ENCODE measurements at regions not wholly inside any gene's neighbourhood (a gene's known extent, or its start where the extent isn't known, plus 50 kb on each side); places are given as distances from the start of the nearest gene placed in this dataset.
"Not testable (repeated sequence)": the region's sequence is repeated elsewhere in the genome, so short reads cannot be mapped to it uniquely, and the experiment has no call there.

- no peak for DNase-seq (ENCODE audit: low read depth)
Observed at GRCh38 chr6:140830666-140831065, 1302.1 kb upstream of the GJE1 start.

DNA sequence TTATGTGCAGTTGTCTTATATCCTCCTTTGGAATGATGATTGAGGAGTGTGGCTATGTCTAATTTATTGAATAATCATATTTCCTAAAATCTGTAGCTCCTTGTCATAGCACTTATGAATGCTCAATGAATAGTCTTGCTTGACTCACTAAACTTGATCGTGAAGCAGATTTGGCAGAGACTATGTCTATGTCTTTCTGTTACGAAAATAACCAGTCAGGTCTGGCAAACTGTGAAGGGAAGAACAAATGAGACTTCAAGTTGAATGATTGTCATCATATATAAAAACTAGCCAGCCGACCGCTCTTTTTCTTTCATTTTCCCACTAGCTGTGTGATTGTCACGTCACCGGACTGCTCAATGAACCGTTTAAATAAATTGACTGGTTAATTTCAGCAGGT, 1303.9 kb upstream of the GJE1 start:
- no peak for DNase-seq (ENCODE audit: low read depth)

DNA sequence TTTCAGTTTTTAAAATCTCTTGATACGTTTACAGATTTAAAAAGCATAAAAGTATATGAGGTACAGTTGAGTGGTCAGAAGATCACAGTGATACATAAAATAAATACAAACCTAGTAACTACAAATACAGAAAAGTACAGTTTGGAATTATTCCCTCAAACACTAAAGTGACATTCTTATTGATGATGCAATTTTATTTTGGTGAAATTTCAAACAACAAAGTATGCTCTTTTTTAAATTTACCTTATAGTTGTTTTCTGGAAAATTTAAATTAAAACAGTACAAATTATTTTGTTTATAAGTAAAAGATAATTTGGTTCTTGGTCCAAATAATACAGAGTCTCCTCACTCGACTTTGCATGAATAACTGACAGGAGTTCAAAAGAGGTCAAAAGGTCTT, 1305.1 kb upstream of the GJE1 start:
- no peak for DNase-seq (ENCODE audit: low read depth)

GRCh38 chr6:140825731-140826130, 1307.0 kb upstream of the GJE1 start:
- DNase-seq (ENCODE audit: low read depth), result no peak

- no peak for DNase-seq (ENCODE audit: low read depth)
Observed at GRCh38 chr6:140824595-140824994, 1308.1 kb upstream of the GJE1 start.

GRCh38 chr6:140821196-140821595, 1311.5 kb upstream of the GJE1 start:
- DNase-seq (ENCODE audit: low read depth), result no peak

- DNase-seq (ENCODE audit: low read depth), result no peak
Observed at GRCh38 chr6:140817176-140817575, 1315.5 kb upstream of the GJE1 start.

GRCh38 chr6:140816681-140817080, 1316.0 kb upstream of the GJE1 start:
- DNase-seq (ENCODE audit: low read depth), result no peak

DNA sequence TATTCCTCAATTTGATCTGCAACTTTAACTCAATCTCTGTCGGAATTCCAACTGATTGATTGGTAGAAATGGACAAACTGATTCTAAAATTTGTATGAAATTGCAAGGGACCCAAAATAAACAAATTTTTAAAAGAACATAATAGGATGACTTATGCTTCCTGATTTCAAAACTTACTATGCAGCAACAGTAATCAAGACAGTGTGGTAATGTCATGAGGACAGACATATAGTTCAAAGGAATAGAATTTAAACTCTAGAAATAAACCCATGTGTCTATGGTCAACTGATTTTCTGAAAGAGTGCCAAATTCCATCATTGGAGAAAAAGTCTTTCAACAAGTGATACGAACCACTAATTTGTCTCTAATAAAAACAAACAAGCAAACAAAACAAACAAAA, 1320.1 kb upstream of the GJE1 start:
- DNase-seq (ENCODE audit: low read depth), result no peak

GRCh38 chr6:140811642-140812041, 1321.1 kb upstream of the GJE1 start:
- DNase-seq (ENCODE audit: low read depth), result no peak

DNA sequence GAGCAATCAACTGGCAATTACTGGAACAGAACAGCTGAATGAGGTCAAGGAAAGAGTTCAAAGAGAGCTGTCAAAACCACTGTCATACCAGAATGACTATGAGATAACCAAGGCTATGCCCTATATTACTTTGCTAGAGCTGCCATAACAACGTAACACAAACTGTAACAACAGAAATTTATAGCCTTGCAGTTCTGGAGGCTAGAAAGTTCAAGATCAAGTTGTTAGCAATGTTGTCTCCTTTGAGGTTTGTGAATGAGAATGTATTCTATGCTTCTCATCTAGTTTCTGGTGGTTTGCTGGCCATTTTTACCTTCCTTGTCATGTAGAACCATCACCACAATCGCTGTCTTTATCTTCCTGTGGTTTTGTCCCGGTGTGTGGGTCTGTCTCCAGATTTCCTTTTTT, 1323.0 kb upstream of the GJE1 start:
- no peak for DNase-seq (ENCODE audit: low read depth)

DNA sequence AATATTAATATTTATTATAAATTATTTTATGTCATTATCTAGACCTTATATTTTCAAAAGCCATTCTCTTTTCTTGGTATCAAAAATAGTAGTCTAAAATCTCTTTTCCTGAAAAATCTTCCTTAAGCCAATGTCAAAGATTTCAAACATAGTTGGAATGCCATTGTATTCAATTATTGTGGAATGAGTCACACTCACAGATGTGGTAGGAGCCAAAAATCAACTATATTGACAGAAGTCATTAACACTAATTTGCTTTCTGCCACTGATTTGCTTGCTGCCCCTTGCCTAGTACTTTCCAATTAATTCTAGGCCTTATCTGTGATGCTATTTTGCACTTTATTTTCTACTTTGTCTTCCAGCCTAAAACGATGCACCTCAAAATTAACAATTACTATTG, 1326.3 kb upstream of the GJE1 start:
- DNase-seq (ENCODE audit: low read depth), result no peak

- DNase-seq (ENCODE audit: low read depth), result no peak
Observed at GRCh38 chr6:140794544-140794943, 1338.2 kb upstream of the GJE1 start.

- no peak for DNase-seq (ENCODE audit: low read depth)
Observed at GRCh38 chr6:140790109-140790508, 1342.6 kb upstream of the GJE1 start.

DNA sequence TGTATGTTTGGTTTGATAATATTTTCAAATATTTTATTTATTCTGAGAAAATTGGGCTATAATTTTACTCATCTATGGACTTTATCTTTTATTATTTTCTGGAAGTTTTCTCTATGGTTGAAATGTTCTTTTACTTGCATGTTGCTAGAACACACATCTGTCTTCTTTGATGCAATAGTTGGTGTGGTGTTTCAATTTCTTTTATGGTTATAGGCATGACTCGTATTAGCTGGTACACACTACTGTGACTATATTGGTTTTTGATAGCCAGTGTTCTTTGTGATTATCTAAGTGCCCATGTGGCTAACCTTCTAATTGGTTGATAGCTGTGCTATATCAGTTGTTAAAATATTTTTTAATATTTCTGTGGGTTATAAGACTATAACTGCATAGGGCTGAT, 1343.3 kb upstream of the GJE1 start:
- DNase-seq (ENCODE audit: low read depth), result no peak

- DNase-seq (ENCODE audit: low read depth), result no peak
Observed at GRCh38 chr6:140785926-140786325, 1346.8 kb upstream of the GJE1 start.

- no peak for DNase-seq (ENCODE audit: low read depth)
Observed at GRCh38 chr6:140784573-140784972, 1348.2 kb upstream of the GJE1 start.

- DNase-seq (ENCODE audit: low read depth), result not testable (repeated sequence)
Observed at GRCh38 chr6:140783504-140783903, 1349.2 kb upstream of the GJE1 start.

DNA sequence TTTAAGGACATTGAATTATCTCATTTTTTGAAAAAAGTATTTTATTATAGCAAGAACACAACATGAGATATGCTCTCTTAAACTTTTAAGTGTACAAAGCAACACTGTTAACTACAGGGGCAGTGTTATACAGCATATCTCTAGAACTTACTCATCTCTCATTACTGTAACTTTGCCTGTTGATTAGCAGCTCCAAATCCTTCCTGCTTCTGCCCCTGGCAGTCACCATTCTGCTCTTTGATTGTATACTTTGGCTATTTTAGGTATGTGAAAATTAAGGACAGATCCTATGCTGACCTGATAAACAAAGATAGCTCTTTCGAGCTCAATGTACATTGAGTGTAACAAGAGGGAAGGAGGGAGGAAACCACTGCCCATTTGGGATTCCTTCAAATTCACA, 1349.8 kb upstream of the GJE1 start:
- no peak for DNase-seq (ENCODE audit: low read depth)

DNA sequence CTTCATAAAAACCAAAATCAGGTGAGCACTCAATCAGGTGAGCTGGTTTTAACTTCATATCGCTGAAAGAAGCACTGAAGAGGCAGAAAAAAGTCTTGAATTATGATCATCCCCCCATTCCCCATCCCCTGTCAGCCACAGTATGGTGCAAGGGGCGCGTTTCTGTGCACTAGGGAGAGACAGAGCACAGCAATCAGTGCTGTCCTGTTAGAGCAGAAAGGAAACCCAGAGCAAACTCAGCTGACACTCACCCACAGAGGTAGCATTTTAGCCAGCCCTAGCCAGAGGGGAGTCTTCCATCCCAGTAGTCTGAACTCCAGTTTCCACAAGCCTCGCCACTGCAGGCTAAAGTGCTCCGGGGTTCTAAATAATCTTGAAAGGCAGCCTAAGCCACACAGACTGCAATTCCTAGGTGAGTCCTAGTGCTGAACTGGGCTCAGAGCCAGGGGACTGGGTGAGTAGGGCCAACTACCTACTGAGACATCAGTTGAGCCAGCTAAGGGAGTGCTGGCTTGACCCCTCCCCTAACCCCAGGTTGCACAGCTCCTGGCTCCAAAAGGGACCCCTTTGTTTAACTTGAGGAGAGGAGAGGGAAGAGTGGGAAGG, 1352.6 kb upstream of the GJE1 start:
- DNase-seq (ENCODE audit: low read depth), result no peak

- DNase-seq (ENCODE audit: low read depth), result no peak
Observed at GRCh38 chr6:140779341-140779740, 1353.4 kb upstream of the GJE1 start.

GRCh38 chr6:140777780-140778179, 1354.9 kb upstream of the GJE1 start:
- no peak for DNase-seq (ENCODE audit: low read depth)

DNA sequence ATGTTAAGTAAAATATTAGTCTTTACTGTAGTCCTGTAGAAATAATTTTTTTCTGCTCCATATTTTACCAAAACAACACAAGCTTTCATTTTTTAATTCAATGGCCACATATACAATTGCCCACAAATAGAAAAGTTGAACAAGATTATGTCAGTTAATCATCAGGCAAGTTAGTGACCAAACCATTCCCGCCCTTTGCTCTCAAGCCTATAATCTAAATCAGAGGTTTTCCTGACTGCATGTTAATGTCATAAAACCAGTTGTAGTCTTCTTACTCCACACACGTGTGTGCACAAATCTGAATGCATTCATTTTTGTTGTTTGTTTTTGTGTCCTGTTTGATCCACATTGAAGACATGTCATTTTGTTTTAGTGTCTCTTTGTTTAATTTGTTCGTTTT, 1357.7 kb upstream of the GJE1 start:
- no peak for DNase-seq (ENCODE audit: low read depth)

GRCh38 chr6:140774080-140774505, 1358.6 kb upstream of the GJE1 start:
- no peak for DNase-seq (ENCODE audit: low read depth)

DNA sequence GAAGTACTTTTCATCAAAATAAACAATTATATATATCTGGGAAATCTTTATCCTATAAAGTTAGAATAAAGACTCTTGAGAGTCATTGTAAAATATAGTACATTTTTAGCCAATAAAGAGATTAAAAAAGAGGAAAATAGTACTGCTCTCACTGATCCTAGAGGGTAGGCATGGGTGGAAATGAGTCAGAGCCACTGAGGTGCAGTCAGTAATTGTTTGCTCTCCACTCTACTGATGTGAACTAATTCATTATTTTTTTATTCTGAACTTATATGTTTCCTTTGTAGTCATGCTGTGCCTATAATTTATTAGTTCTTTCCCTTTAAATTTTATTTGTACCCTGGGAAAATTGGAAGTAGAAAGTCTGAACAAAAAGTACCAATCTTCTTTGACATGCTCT, 1359.4 kb upstream of the GJE1 start:
- no peak for DNase-seq (ENCODE audit: low read depth)
